GM21528 (cell line): ENCODE measurements at regions not wholly inside any gene's neighbourhood (a gene's known extent, or its start where the extent isn't known, plus 50 kb on each side); places are given as distances from the start of the nearest gene placed in this dataset.

ENCODE experiments used
- ATAC-seq: cut with Tn5 transposase; IDR thresholded peaks from one replicate; pipeline ENCODE4 v1.9.1; 2021; ENCODE audit warnings: mild to moderate bottlenecking, moderate library complexity; ENCODE audit not compliant: unreplicated experiment, low FRiP score

- no peak for ATAC-seq
Measured at GRCh38 chr12:89258240-89258969, 93.9 kb downstream of the DUSP6 start.

DNA sequence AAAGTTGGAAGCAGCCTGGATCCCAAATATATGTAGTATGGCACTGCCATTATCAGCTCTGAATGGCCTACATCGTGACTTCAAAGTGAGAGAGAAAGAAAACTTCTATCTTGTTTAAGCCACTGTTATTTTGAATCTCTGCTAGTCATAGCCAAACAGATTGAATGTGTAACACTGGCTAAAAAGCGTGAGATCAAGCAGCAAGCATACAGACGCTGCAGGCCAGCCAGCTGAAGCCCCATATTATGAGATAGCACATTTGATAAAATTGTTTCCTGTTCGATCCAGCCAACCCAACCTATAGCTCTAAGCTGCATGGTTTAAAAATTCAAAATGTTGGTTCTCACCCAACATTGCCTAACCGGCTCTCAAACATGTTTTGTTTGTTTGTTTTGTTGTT, 95.0 kb downstream of the DUSP6 start:
- no peak for ATAC-seq

DNA sequence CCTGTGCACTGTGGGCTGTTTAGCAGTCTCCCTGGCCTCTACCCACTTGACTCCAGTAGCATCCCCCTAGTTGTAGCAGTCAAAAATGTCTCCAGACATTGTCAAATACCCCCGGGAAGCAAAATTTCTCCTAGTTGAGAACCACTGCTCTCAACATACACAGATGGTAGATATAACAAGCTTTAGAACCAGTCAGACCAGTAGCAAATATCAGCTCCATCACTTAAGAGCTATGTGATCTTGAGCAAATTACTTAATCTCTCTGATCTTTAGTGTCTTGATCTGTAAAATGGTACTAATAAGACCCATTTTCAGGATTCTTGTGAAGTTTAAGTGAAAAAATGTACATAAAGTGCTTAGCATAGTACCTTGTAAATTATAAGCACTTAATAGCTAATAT, 96.2 kb downstream of the DUSP6 start:
- no peak for ATAC-seq

DNA sequence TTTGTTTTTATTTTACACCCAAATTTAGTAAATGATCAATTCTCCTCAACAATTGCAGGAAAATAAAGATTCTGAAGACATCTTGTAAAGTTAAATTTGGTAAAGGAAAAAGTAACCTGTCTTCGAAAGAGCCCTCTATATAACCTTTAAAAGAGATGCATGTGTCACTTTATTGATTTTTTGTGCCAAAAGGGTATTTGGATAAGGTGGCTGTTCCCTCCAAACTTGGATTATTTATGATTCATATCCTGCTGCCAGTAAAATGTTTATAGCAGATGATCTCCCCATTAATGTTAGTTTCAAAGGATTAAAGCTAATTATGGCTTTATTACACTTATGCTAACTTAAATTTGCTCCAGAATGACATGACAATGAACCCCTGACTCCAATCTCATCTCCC, 98.8 kb downstream of the DUSP6 start:
- no peak for ATAC-seq

DNA sequence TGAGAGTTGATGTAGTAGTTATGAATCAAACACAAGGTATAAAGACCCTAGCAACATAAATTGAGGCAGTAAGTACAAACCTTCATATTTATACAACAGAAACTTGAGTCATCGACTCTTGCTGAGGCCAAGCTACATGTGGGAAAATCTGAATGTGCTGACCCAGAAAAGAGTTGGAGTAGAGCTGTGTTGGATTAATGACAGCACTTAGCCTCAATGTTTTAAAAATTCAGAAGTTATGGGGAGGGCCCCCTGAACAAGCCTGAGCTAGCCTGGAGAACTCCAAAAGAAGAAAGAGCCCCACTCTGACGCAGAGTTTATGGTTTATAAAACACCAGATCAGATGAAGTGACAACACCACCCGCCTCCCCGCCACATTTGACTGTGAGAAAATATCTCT, 100.0 kb downstream of the DUSP6 start:
- no peak for ATAC-seq

GRCh38 chr12:89251342-89252271, 100.7 kb downstream of the DUSP6 start:
- no peak for ATAC-seq

DNA sequence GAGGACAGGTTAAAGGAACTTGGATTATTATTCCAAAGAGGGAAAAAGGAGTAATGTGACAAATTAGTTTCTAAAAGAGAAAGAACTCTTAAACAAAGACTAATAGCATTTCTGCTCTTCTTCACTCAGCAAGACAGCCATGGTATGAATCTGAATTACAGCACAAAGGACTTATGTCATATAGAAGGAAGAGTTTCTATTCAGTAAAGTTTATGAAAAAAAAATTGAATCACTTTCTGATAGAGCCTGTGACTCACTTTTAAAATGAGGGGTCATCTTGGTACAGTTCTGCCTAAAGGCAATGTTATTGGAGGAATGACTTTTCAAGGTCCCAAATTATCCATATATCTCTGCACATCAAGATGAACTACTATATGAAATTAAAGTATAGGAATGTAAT, 101.7 kb downstream of the DUSP6 start:
- ATAC-seq: no peak

GRCh38 chr12:89250213-89250612, 102.1 kb downstream of the DUSP6 start:
- no peak for ATAC-seq

- no peak for ATAC-seq
Measured at GRCh38 chr12:89247967-89248366, 104.3 kb downstream of the DUSP6 start.

- no peak for ATAC-seq
Measured at GRCh38 chr12:89247541-89247942, 104.8 kb downstream of the DUSP6 start.

GRCh38 chr12:89245090-89245489, 107.2 kb downstream of the DUSP6 start:
- ATAC-seq: no peak

DNA sequence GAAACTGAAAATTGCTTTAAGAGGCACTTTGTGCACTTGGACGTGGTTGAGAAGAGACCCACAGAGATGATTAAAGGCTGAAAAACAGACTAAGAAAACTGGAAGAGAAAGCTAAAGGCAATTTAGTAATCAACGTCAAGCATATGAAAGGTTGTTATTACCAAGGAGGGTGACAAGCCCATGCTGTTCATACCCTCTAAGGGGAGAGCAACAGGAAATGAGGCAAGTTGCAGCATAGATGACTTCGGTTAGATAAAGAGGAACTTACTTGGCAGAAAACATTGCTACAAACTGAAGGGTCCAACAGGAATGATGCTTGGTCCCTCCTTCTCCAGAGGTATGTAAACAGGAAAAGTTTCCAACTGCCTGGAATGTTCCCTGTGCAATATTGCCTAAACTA, 107.8 kb downstream of the DUSP6 start:
- no peak for ATAC-seq

DNA sequence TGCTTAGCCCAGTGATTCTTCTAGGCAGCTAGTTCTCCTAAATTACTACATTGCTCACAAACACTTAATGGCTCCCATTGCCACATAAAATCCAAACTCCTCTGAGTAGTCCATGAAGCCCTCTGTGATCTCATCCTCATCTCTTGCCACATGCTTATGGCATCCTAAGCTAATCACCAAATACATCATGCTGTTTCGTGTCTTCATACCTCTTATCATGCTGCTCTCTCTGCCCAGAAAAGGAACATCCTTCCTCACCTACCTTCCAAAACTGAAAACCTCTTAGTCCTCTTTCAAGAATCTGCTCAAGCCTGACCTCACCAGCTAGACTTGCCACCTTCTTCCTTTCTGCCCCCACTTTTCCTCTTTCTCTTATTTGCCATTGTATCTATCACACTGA, 108.5 kb downstream of the DUSP6 start:
- no peak for ATAC-seq

DNA sequence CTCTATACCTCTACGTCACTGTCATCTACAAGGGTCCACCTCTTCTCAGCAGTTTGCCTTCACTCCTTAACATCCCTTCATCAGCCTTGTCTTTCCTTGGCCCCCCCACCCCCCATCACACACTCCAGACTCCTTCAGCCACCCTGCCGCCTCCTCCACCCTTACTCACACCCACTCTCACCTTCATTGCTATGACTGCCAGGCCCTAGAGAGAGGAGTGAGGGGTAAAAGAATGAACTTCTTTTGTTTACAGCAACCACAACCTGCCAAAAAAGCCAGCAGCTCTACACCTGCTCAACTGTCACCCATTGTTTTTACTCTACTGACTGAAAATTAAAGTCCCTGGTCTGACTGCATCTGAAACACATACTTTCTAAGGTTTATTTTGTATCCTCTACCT, 112.8 kb downstream of the DUSP6 start:
- no peak for ATAC-seq

DNA sequence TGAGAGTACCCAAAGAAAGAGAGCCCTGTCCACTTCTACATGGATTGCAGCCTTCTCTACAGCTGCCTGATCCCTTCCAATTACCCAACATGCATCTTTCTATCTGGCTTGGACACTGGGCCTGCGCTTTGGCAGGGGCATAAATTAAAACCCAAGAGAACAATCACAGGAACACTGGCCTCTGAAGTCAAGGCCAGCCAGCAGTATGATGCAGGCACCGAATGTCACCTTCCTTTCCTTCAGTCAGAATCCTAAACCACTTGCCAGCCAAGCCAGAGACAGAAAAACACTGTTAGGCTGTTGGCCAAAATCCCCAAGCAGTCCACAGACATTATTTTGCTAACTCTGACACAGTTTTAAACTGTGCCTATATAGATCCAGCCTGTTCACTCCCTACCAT, 113.7 kb downstream of the DUSP6 start:
- ATAC-seq: no peak

GRCh38 chr12:89237763-89238162, 114.5 kb downstream of the DUSP6 start:
- ATAC-seq: no peak

DNA sequence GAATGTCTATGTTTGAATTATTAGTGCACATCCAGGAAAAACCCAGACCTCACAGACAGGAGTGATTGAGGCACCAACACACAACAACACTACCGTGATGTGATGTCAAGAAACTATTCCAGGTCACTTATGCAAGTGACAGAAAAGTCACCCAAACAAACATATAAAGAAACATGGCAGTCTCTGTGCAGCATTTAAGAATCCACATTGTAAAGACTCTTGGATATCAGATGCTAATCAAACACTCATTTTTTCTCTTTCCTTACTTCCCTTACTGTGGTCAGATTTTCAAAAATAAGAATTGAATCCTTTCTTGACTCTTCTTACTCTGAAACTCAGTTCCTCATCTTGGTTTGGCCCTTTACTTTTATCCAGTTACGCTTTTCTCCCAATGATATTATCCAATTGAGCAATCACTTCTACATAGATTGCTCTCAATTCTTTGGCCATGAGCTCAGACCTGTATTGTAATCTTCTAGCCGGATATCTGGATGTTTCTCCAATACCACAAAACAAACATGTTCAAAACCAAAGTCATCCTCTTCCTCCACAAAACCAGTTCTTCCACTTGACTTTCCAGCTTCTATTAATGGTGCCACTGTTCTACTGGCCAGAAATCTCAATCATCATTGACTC, 115.4 kb downstream of the DUSP6 start:
- ATAC-seq: no peak

DNA sequence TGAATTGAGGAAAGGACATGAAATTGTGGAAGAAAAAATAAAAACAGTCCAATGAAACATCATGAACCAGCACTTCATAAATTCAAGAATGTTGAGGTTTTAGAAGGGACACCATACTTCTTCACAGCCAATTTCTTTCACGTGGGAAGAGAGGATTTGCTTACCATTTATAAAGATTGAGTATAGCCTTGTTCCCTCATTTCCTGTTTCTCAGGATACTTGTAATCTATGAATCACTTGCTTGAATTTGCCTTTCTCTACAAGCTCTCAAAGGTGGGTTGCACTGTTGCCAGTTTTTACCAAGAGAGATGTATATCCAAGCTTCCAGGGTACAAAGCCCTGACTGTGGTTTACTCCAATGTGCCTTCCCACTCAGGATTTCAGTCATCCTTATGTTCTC, 116.1 kb downstream of the DUSP6 start:
- no peak for ATAC-seq

DNA sequence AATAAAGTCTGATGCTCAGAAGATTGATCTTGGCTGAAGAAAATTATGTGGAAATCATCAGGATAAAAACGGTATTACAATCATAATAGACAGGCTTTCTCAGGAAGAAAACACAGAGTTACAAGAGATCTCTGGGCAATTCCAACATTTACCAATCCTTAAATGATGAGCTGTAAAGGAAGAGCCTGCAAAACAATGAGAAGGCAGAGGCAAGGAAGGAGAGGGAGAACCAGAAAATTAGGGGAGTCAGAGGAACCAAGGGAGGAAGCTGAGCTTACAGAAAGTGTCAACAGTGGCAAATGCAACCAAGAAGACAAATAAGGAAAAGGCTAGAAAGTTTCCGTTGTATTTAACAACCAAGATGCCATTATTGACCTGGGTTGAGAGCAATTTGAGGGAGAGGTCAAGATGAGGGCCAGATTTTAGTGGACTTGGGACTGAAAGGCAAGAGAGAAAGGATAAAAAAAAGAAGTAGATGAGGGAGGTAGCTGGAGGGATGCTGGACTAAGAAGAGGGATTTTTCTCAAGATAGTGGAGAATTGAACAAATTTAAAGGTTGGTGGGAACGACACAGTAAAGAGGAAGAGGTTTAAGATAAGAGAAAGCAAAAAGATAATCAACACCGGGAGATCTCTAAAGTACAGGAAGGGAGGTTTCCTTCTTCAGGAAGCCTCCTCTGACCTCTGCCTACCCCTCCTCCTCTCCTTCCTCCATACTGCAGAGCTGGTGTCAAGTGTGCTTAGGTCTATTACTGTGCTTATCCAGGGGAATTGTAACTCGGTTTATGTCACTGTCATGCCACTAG, 116.9 kb downstream of the DUSP6 start:
- no peak for ATAC-seq

GRCh38 chr12:89234324-89235114, 117.8 kb downstream of the DUSP6 start:
- no peak for ATAC-seq
